ENCODE measurements at regions not wholly inside any gene's neighbourhood (a gene's known extent, or its start where the extent isn't known, plus 50 kb on each side); places are given as distances from the start of the nearest gene placed in this dataset.

- Histone ChIP-seq H3K4me3 (ENCODE audit: low read depth in 1 of 2, low read length in 2 of 2) (no peak overlapping the region), H3K27me3 (ENCODE audit: control insufficient read depth in 1 of 2, insufficient read depth in 2 of 2, low read length in 2 of 2) (no peaks in the 10 kb centered on the region), H3K27ac (ENCODE audit: low read depth in 2 of 2, low read length in 1 of 2) (no peak overlapping the region), H3K36me3 (ENCODE audit: control insufficient read depth in 2 of 2, insufficient read depth in 2 of 2, low read length in 1 of 2) (no peaks in the 10 kb centered on the region), H3K4me1 (ENCODE audit: control insufficient read depth in 2 of 2, insufficient read depth in 2 of 2, low read length in 1 of 2) (no peaks in the 10 kb centered on the region), H3K9me3 (ENCODE audit: control insufficient read depth in 2 of 2, insufficient read depth in 1 of 2, low read depth in 1 of 2, low read length in 1 of 2) (no peaks in the 10 kb centered on the region)
These were observed 363.3 kb downstream of the METTL15 start for GRCh38 chr11:28471537-28471936.

- H3K27ac ChIP-seq (ENCODE audit: low read depth in 2 of 2, low read length in 1 of 2) = no peak overlapping the region
- WGBS, 2 donors = 97 to 99% methylated on average over 2 of the region's 2 CpGs
- H3K4me3 ChIP-seq (ENCODE audit: low read depth in 1 of 2, low read length in 2 of 2) = no peak overlapping the region
- no peaks in the 10 kb centered on the region for H3K4me1 ChIP-seq (ENCODE audit: control insufficient read depth in 2 of 2, insufficient read depth in 2 of 2, low read length in 1 of 2)
- H3K36me3 ChIP-seq (ENCODE audit: control insufficient read depth in 2 of 2, insufficient read depth in 2 of 2, low read length in 1 of 2) = no peaks in the 10 kb centered on the region
- H3K9me3 ChIP-seq (ENCODE audit: control insufficient read depth in 2 of 2, insufficient read depth in 1 of 2, low read depth in 1 of 2, low read length in 1 of 2) = no peaks in the 10 kb centered on the region
- H3K27me3 ChIP-seq (ENCODE audit: control insufficient read depth in 1 of 2, insufficient read depth in 2 of 2, low read length in 2 of 2) = no peaks in the 10 kb centered on the region
These were observed 362.0 kb downstream of the METTL15 start for GRCh38 chr11:28470180-28470579.

GRCh38 chr11:28466506-28466905 is 358.3 kb downstream of the METTL15 start:
- no peaks in the 10 kb centered on the region for H3K36me3 ChIP-seq (ENCODE audit: control insufficient read depth in 2 of 2, insufficient read depth in 2 of 2, low read length in 1 of 2)
- no peaks in the 10 kb centered on the region for H3K9me3 ChIP-seq (ENCODE audit: control insufficient read depth in 2 of 2, insufficient read depth in 1 of 2, low read depth in 1 of 2, low read length in 1 of 2)
- H3K4me3 ChIP-seq (ENCODE audit: low read depth in 1 of 2, low read length in 2 of 2) = no peak overlapping the region
- no peaks in the 10 kb centered on the region for H3K4me1 ChIP-seq (ENCODE audit: control insufficient read depth in 2 of 2, insufficient read depth in 2 of 2, low read length in 1 of 2)
- H3K27ac ChIP-seq (ENCODE audit: low read depth in 2 of 2, low read length in 1 of 2) = no peak overlapping the region
- H3K27me3 ChIP-seq (ENCODE audit: control insufficient read depth in 1 of 2, insufficient read depth in 2 of 2, low read length in 2 of 2) = no peaks in the 10 kb centered on the region
- 96% methylated on average over 7 of the region's 7 CpGs for whole genome bisulfite sequencing, 2 donors

GRCh38 chr11:28464252-28464867 is 356.2 kb downstream of the METTL15 start:
- Histone ChIP-seq H3K4me3 (ENCODE audit: low read depth in 1 of 2, low read length in 2 of 2) (no peak overlapping the region), H3K4me1 (ENCODE audit: control insufficient read depth in 2 of 2, insufficient read depth in 2 of 2, low read length in 1 of 2) (no peaks in the 10 kb centered on the region), H3K27me3 (ENCODE audit: control insufficient read depth in 1 of 2, insufficient read depth in 2 of 2, low read length in 2 of 2) (no peaks in the 10 kb centered on the region), H3K36me3 (ENCODE audit: control insufficient read depth in 2 of 2, insufficient read depth in 2 of 2, low read length in 1 of 2) (no peaks in the 10 kb centered on the region), H3K27ac (ENCODE audit: low read depth in 2 of 2, low read length in 1 of 2) (no peak overlapping the region), H3K9me3 (ENCODE audit: control insufficient read depth in 2 of 2, insufficient read depth in 1 of 2, low read depth in 1 of 2, low read length in 1 of 2) (no peaks in the 10 kb centered on the region)
- 34 to 53% methylated on average over 1 of the region's 1 CpG for WGBS, 2 donors

- Histone ChIP-seq H3K4me3 (ENCODE audit: low read depth in 1 of 2, low read length in 2 of 2) (no peak overlapping the region), H3K27ac (ENCODE audit: low read depth in 2 of 2, low read length in 1 of 2) (no peak overlapping the region), H3K4me1 (ENCODE audit: control insufficient read depth in 2 of 2, insufficient read depth in 2 of 2, low read length in 1 of 2) (no peaks in the 10 kb centered on the region), H3K9me3 (ENCODE audit: control insufficient read depth in 2 of 2, insufficient read depth in 1 of 2, low read depth in 1 of 2, low read length in 1 of 2) (no peaks in the 10 kb centered on the region), H3K27me3 (ENCODE audit: control insufficient read depth in 1 of 2, insufficient read depth in 2 of 2, low read length in 2 of 2) (no peaks in the 10 kb centered on the region), H3K36me3 (ENCODE audit: control insufficient read depth in 2 of 2, insufficient read depth in 2 of 2, low read length in 1 of 2) (no peaks in the 10 kb centered on the region)
- 74 to 81% methylated on average over 4 of the region's 4 CpGs for WGBS, 2 donors
These were observed 355.6 kb downstream of the METTL15 start for GRCh38 chr11:28463826-28464225.

- H3K4me3 ChIP-seq (ENCODE audit: low read depth in 1 of 2, low read length in 2 of 2) = no peak overlapping the region
- H3K36me3 ChIP-seq (ENCODE audit: control insufficient read depth in 2 of 2, insufficient read depth in 2 of 2, low read length in 1 of 2) = no peaks in the 10 kb centered on the region
- no peak overlapping the region for H3K27ac ChIP-seq (ENCODE audit: low read depth in 2 of 2, low read length in 1 of 2)
- H3K4me1 ChIP-seq (ENCODE audit: control insufficient read depth in 2 of 2, insufficient read depth in 2 of 2, low read length in 1 of 2) = no peaks in the 10 kb centered on the region
- no peaks in the 10 kb centered on the region for H3K27me3 ChIP-seq (ENCODE audit: control insufficient read depth in 1 of 2, insufficient read depth in 2 of 2, low read length in 2 of 2)
- 86 to 88% methylated on average over 2 of the region's 2 CpGs for WGBS, 2 donors
- no peaks in the 10 kb centered on the region for H3K9me3 ChIP-seq (ENCODE audit: control insufficient read depth in 2 of 2, insufficient read depth in 1 of 2, low read depth in 1 of 2, low read length in 1 of 2)
These were observed 353.7 kb downstream of the METTL15 start for GRCh38 chr11:28461846-28462245.

GRCh38 chr11:28461338-28461737 is 353.1 kb downstream of the METTL15 start:
- WGBS, 2 donors = 58 to 62% methylated on average over 1 of the region's 1 CpG
- no peak overlapping the region for H3K27ac ChIP-seq (ENCODE audit: low read depth in 2 of 2, low read length in 1 of 2)

GRCh38 chr11:28460348-28460747 is 352.2 kb downstream of the METTL15 start:
- Histone ChIP-seq H3K4me3 (ENCODE audit: low read depth in 1 of 2, low read length in 2 of 2) (no peak overlapping the region), H3K4me1 (ENCODE audit: control insufficient read depth in 2 of 2, insufficient read depth in 2 of 2, low read length in 1 of 2) (no peaks in the 10 kb centered on the region), H3K36me3 (ENCODE audit: control insufficient read depth in 2 of 2, insufficient read depth in 2 of 2, low read length in 1 of 2) (no peaks in the 10 kb centered on the region), H3K9me3 (ENCODE audit: control insufficient read depth in 2 of 2, insufficient read depth in 1 of 2, low read depth in 1 of 2, low read length in 1 of 2) (no peaks in the 10 kb centered on the region), H3K27ac (ENCODE audit: low read depth in 2 of 2, low read length in 1 of 2) (no peak overlapping the region), H3K27me3 (ENCODE audit: control insufficient read depth in 1 of 2, insufficient read depth in 2 of 2, low read length in 2 of 2) (no peaks in the 10 kb centered on the region)

More at GRCh38 chr11:28461338-28461737, 353.1 kb downstream of the METTL15 start:
- Histone ChIP-seq H3K36me3 (ENCODE audit: control insufficient read depth in 2 of 2, insufficient read depth in 2 of 2, low read length in 1 of 2) (no peaks in the 10 kb centered on the region), H3K27me3 (ENCODE audit: control insufficient read depth in 1 of 2, insufficient read depth in 2 of 2, low read length in 2 of 2) (no peaks in the 10 kb centered on the region), H3K9me3 (ENCODE audit: control insufficient read depth in 2 of 2, insufficient read depth in 1 of 2, low read depth in 1 of 2, low read length in 1 of 2) (no peaks in the 10 kb centered on the region), H3K4me3 (ENCODE audit: low read depth in 1 of 2, low read length in 2 of 2) (no peak overlapping the region), H3K4me1 (ENCODE audit: control insufficient read depth in 2 of 2, insufficient read depth in 2 of 2, low read length in 1 of 2) (no peaks in the 10 kb centered on the region)

GRCh38 chr11:28459912-28460311 is 351.7 kb downstream of the METTL15 start:
- WGBS, 2 donors = 81 to 91% methylated on average over 2 of the region's 2 CpGs
- Histone ChIP-seq H3K36me3 (ENCODE audit: control insufficient read depth in 2 of 2, insufficient read depth in 2 of 2, low read length in 1 of 2) (no peaks in the 10 kb centered on the region), H3K9me3 (ENCODE audit: control insufficient read depth in 2 of 2, insufficient read depth in 1 of 2, low read depth in 1 of 2, low read length in 1 of 2) (no peaks in the 10 kb centered on the region), H3K27ac (ENCODE audit: low read depth in 2 of 2, low read length in 1 of 2) (no peak overlapping the region), H3K27me3 (ENCODE audit: control insufficient read depth in 1 of 2, insufficient read depth in 2 of 2, low read length in 2 of 2) (no peaks in the 10 kb centered on the region), H3K4me3 (ENCODE audit: low read depth in 1 of 2, low read length in 2 of 2) (no peak overlapping the region), H3K4me1 (ENCODE audit: control insufficient read depth in 2 of 2, insufficient read depth in 2 of 2, low read length in 1 of 2) (no peaks in the 10 kb centered on the region)

GRCh38 chr11:28457481-28458065 is 349.4 kb downstream of the METTL15 start:
- Histone ChIP-seq H3K36me3 (ENCODE audit: control insufficient read depth in 2 of 2, insufficient read depth in 2 of 2, low read length in 1 of 2) (no peaks in the 10 kb centered on the region), H3K4me3 (ENCODE audit: low read depth in 1 of 2, low read length in 2 of 2) (no peak overlapping the region), H3K27ac (ENCODE audit: low read depth in 2 of 2, low read length in 1 of 2) (no peak overlapping the region), H3K9me3 (ENCODE audit: control insufficient read depth in 2 of 2, insufficient read depth in 1 of 2, low read depth in 1 of 2, low read length in 1 of 2) (no peaks in the 10 kb centered on the region), H3K27me3 (ENCODE audit: control insufficient read depth in 1 of 2, insufficient read depth in 2 of 2, low read length in 2 of 2) (no peaks in the 10 kb centered on the region), H3K4me1 (ENCODE audit: control insufficient read depth in 2 of 2, insufficient read depth in 2 of 2, low read length in 1 of 2) (no peaks in the 10 kb centered on the region)
- 80 to 81% methylated on average over 5 of the region's 5 CpGs for WGBS, 2 donors

Measured in esophagus (tissue), 2 donors.